HepG2 (cell line): ENCODE measurements at regions not wholly inside any gene's neighbourhood (a gene's known extent, or its start where the extent isn't known, plus 50 kb on each side); places are given as distances from the start of the nearest gene placed in this dataset.
A peak's percentile ranks its signal among the peaks of the same experiment; 100 is the strongest.

ENCODE experiments used
- ARID4A ChIP-seq: sonication (generic); formaldehyde crosslinking; IDR thresholded peaks from 2 replicates; pipeline ENCODE4 v1.5.0; 2020; ENCODE audit warnings: mild to moderate bottlenecking, missing genetic modification reagents, borderline replicate concordance
- ATF7-NPFF ChIP-seq: sonication (generic); formaldehyde crosslinking; IDR thresholded peaks from 2 replicates; pipeline ENCODE4 v1.8.1; 2023; ENCODE audit warnings: mild to moderate bottlenecking, low read depth, missing genetic modification reagents, moderate library complexity
- EED ChIP-seq: sonication (generic); formaldehyde crosslinking; IDR thresholded peaks from 2 replicates; pipeline ENCODE4 v1.5.0; 2020; ENCODE audit warnings: mild to moderate bottlenecking, missing genetic modification reagents
- EP300 ChIP-seq, 3 experiments: sonication (generic) in 1 of 3; formaldehyde crosslinking in 1 of 3; IDR thresholded peaks; 2 replicates each; pipeline versions ENCODE4 v1.5.1 to v1.6.1; 2011 to 2020; ENCODE audit warnings: low read depth in 2 of 3, low read length in 2 of 3, borderline replicate concordance in 1 of 3, improper control_type of control experiment in 1 of 3, mild to moderate bottlenecking in 1 of 3, missing genetic modification reagents in 1 of 3, moderate library complexity in 1 of 3
- FOSL2 ChIP-seq: sonication (generic); formaldehyde crosslinking; IDR thresholded peaks from 2 replicates; pipeline ENCODE4 v1.4.0; 2020; ENCODE audit warnings: missing genetic modification reagents
- FOXP4 ChIP-seq: sonication (generic); formaldehyde crosslinking; IDR thresholded peaks from 2 replicates; pipeline ENCODE4 v1.4.0; 2020; ENCODE audit warnings: missing genetic modification reagents
- HNRNPL ChIP-seq: fragments of 200-400 bp; formaldehyde crosslinking; IDR thresholded peaks from 2 replicates; pipeline ENCODE4 v1.6.1; 2017; ENCODE audit warnings: mild to moderate bottlenecking, low read depth, low read length
- JUN ChIP-seq: sonication (generic); formaldehyde crosslinking; IDR thresholded peaks from 2 replicates; pipeline ENCODE4 v1.4.0; 2020; ENCODE audit warnings: mild to moderate bottlenecking, missing genetic modification reagents
- KMT2A ChIP-seq: sonication (generic); formaldehyde crosslinking; IDR thresholded peaks from 2 replicates; pipeline ENCODE4 v1.4.0; 2020; ENCODE audit warnings: missing genetic modification reagents
- MAX ChIP-seq: IDR thresholded peaks from 2 replicates; pipeline ENCODE4 v1.6.1; 2012; ENCODE audit warnings: inconsistent platforms
- NR0B2 ChIP-seq: sonication (generic); formaldehyde crosslinking; IDR thresholded peaks from 2 replicates; pipeline ENCODE4 v1.4.0; 2020; ENCODE audit warnings: mild to moderate bottlenecking, missing genetic modification reagents
- RARG ChIP-seq: sonication (generic); formaldehyde crosslinking; IDR thresholded peaks from 2 replicates; pipeline ENCODE4 v1.4.0; 2020; ENCODE audit warnings: low read depth, mild to moderate bottlenecking, missing genetic modification reagents
- TCF7 ChIP-seq: sonication (generic); IDR thresholded peaks from 2 replicates; pipeline ENCODE4 v1.6.1; 2016; ENCODE audit warnings: antibody characterized with exemption, low read depth
- TFDP2 ChIP-seq: sonication (generic); formaldehyde crosslinking; IDR thresholded peaks from 2 replicates; pipeline ENCODE4 v1.4.0; 2020; ENCODE audit warnings: missing genetic modification reagents
- ZNF362 ChIP-seq: sonication (generic); formaldehyde crosslinking; IDR thresholded peaks from 2 replicates; pipeline ENCODE4 v1.4.0; 2020; ENCODE audit warnings: missing genetic modification reagents, mild to moderate bottlenecking, borderline replicate concordance
- ZNF496 ChIP-seq: sonication (generic); formaldehyde crosslinking; IDR thresholded peaks from 2 replicates; pipeline ENCODE4 v1.8.1; 2023; ENCODE audit warnings: mild to moderate bottlenecking, moderate library complexity, missing genetic modification reagents; ENCODE audit not compliant: insufficient replicate concordance

GRCh38 chr2:111618978-111619902 lies 264.8 kb downstream of the ANAPC1 start (continued):
- TF ChIP-seq TFDP2 (CRISPR knock-in tag) (no peak), KMT2A (CRISPR knock-in tag) (no peak), NR0B2 (CRISPR knock-in tag) (no peak), EP300 (IDR thresholded peaks at IDR 0.05; ENCODE audit: low read depth in 2 of 2, low read length in 2 of 2) (no peak), EP300 (CRISPR knock-in tag; IDR thresholded peaks at IDR 0.05; ENCODE audit: borderline replicate concordance) (0 out of 2 replicates have a peak, but pooled peaks have one; percentile 51), ZNF362 (CRISPR knock-in tag) (no peak), ARID4A (CRISPR knock-in tag) (no peak), ATF7-NPFF (CRISPR knock-in tag) (no peak), ZNF496 (no peak), MAX (no peak), FOXP4 (CRISPR knock-in tag) (no peak), HNRNPL (no peak), EED (CRISPR knock-in tag) (no peak), RARG (CRISPR knock-in tag) (no peak), JUN (no peak), TCF7 (peak; percentile 61), FOSL2 (peak; percentile 66; the same call in 1 of the 2 replicates)
